HepG2 (cell line): ENCODE measurements at regions not wholly inside any gene's neighbourhood (a gene's known extent, or its start where the extent isn't known, plus 50 kb on each side); places are given as distances from the start of the nearest gene placed in this dataset.

Experiments used
- ATAC-seq: fragments of 200-7000 bp; cut with Tn5 transposase; 3 replicates; pipeline ENCODE4 v1.9.1; 2020; ENCODE audit warnings: mild to moderate bottlenecking, moderate library complexity
- BruUV-seq: library from RNA; stranded (reverse); fragments of 400-500 nt; replicated peaks from 2 replicates; lab custom pipeline; 2021; lab: Mats Ljungman, UMichigan
- CTCF ChIA-PET: fragments of 300-600 bp; formaldehyde crosslinking; extraction: SDS; loops from one replicate; lab custom pipeline; 2021; ENCODE audit warnings: low total read pairs, inconsistent platforms, low intra/inter-chr PET ratio; lab: Yijun Ruan, JAX
- POLR2A ChIA-PET: fragments of 350-600 bp; sonication (Branson Sonifier 250); formaldehyde crosslinking; loops from one replicate; lab custom pipeline; 2020; ENCODE audit warnings: antibody characterized with exemption, inconsistent platforms; lab: Yijun Ruan, JAX
- DNase-seq: peaks from one replicate; pipeline ENCODE4 v3.0.0-alpha.2; 2015; ENCODE audit warnings: low spot score
- FAIRE-seq: peaks from 3 replicates; lab custom pipeline; 2011; peaks lifted over from hg19 to GRCh38; lab: Jason Lieb, UNC
- H2AFZ ChIP-seq: one replicate; pipeline ENCODE4 v1.6.1; 2011; ENCODE audit warnings: low read length, inconsistent platforms
- H3K27ac ChIP-seq: fragments of 300-600 bp; 3 replicates; pipeline ENCODE4 v1.8.0; 2011; ENCODE audit warnings: mixed run types, mild to moderate bottlenecking, mixed read lengths, low read length, inconsistent platforms; ENCODE audit not compliant: insufficient read depth; ENCODE audit errors: extremely low read length
- H3K27me3 ChIP-seq, 2 experiments: fragments of 200-600 bp in 1 of 2; 2 replicates in 1 of 2; 3 replicates in 1 of 2; pipeline versions ENCODE4 v1.6.0 to v1.8.0; 2011; ENCODE audit warnings: low read length in 2 of 2, mild to moderate bottlenecking in 2 of 2, moderate library complexity in 2 of 2, inconsistent platforms in 1 of 2; ENCODE audit not compliant: insufficient read depth in 2 of 2, control insufficient read depth in 1 of 2
- H3K36me3 ChIP-seq, 2 experiments: fragments of 200-600 bp in 1 of 2; replicated peaks in 1 of 2; 2 replicates in 1 of 2; 3 replicates in 1 of 2; pipeline versions ENCODE4 v1.5.1 to v1.8.0; 2011; ENCODE audit warnings: low read length in 2 of 2, inconsistent platforms in 1 of 2; ENCODE audit not compliant: insufficient read depth in 2 of 2, control insufficient read depth in 1 of 2
- H3K4me1 ChIP-seq: 2 replicates; pipeline ENCODE4 v1.5.1; 2012; ENCODE audit warnings: low read length, inconsistent platforms; ENCODE audit not compliant: insufficient read depth
- H3K4me2 ChIP-seq: 2 replicates; pipeline ENCODE4 v1.6.0; 2011; ENCODE audit warnings: low read depth, low read length, inconsistent platforms
- H3K4me3 ChIP-seq, 3 experiments: fragments of 200-600 bp in 1 of 3; sonication (generic), shearing (Covaris generic) in 1 of 3; replicated peaks in 1 of 3; 2 replicates each; pipeline ENCODE4 v1.5.1; 2011 to 2016; ENCODE audit warnings: low read length in 3 of 3, inconsistent platforms in 2 of 3, low read depth in 2 of 3, mild to moderate bottlenecking in 2 of 3, control low read depth in 1 of 3, mixed read lengths in 1 of 3; ENCODE audit not compliant: insufficient read depth in 1 of 3
- H3K79me2 ChIP-seq: one replicate; pipeline ENCODE4 v1.6.1; 2011; ENCODE audit warnings: low read length, inconsistent platforms; ENCODE audit not compliant: insufficient read depth
- H3K9ac ChIP-seq: 2 replicates; pipeline ENCODE4 v1.6.0; 2011; ENCODE audit warnings: mild to moderate bottlenecking, low read depth, low read length, inconsistent platforms; ENCODE audit not compliant: insufficient read depth
- H3K9me3 ChIP-seq: 2 replicates; pipeline ENCODE4 v1.5.1; 2012; ENCODE audit warnings: mild to moderate bottlenecking, low read length
- H4K20me1 ChIP-seq: 2 replicates; pipeline ENCODE4 v1.6.0; 2011; ENCODE audit warnings: inconsistent platforms, mild to moderate bottlenecking, low read length, moderate library complexity; ENCODE audit not compliant: insufficient read depth
- HNRNPH1 ChIP-seq: fragments of 200-400 bp; formaldehyde crosslinking; optimal IDR thresholded peaks from 2 replicates; pipeline ENCODE3; 2017; ENCODE audit warnings: mild to moderate bottlenecking, low read depth, low read length
- NKX3-1 ChIP-seq: sonication (generic); formaldehyde crosslinking; IDR thresholded peaks from 2 replicates; pipeline ENCODE4 v1.5.0; 2020; ENCODE audit warnings: missing genetic modification reagents
- SP4 ChIP-seq: sonication (generic); formaldehyde crosslinking; IDR thresholded peaks from 2 replicates; pipeline ENCODE4 v1.8.1; 2023; ENCODE audit warnings: mild to moderate bottlenecking, missing genetic modification reagents
- TAF1 ChIP-seq: sonication (generic); formaldehyde crosslinking; IDR thresholded peaks from 2 replicates; pipeline ENCODE4 v1.4.0; 2020; ENCODE audit warnings: missing genetic modification reagents
- ZBTB3 ChIP-seq: sonication (generic); formaldehyde crosslinking; IDR thresholded peaks from 2 replicates; pipeline ENCODE4 v1.4.0; 2020; ENCODE audit warnings: low read depth, mild to moderate bottlenecking, moderate library complexity, missing genetic modification reagents, borderline replicate concordance
- ZNF205 ChIP-seq: IDR thresholded peaks from 2 replicates; pipeline ENCODE4 v1.6.1; 2018; ENCODE audit warnings: missing biosample characterization, missing genetic modification reagents
- ZNF333 ChIP-seq: sonication (generic); formaldehyde crosslinking; IDR thresholded peaks from 2 replicates; pipeline ENCODE4 v1.4.0; 2020; ENCODE audit warnings: mild to moderate bottlenecking, missing genetic modification reagents, borderline replicate concordance
- ZNF784 ChIP-seq: sonication (generic); formaldehyde crosslinking; IDR thresholded peaks from 2 replicates; pipeline ENCODE4 v1.5.1; 2020; ENCODE audit warnings: missing genetic modification reagents, mild to moderate bottlenecking, borderline replicate concordance
- WGBS: methylation state at CpG from one replicate; pipeline ENCODE4 v1.1.6; 2017; ENCODE audit warnings: low lambda C conversion rate; 5-methylcytosine and 5-hydroxymethylcytosine counted together
- in situ Hi-C: cut with HindIII; loops from 2 replicates; pipeline ENCODE4 v1.10.0; 2017; ENCODE audit warnings: low pct_unique_long_range_greater_than_20kb; ENCODE audit not compliant: extremely low pct_ligation_motif_present
- intact Hi-C: fragments of 100-400 bp; cut with micrococcal nuclease; formaldehyde crosslinking; loops from one replicate; pipeline ENCODE4 v1.10.0; 2022; ENCODE audit not compliant: unreplicated experiment
- TF ChIP-seq, protein P1 (sequence below): sonication (generic); formaldehyde crosslinking; IDR thresholded peaks from 2 replicates; pipeline ENCODE4 v1.4.0; 2020; ENCODE audit warnings: low read depth, mild to moderate bottlenecking, missing genetic modification reagents

GRCh38 chrX:79482686-79483085 is 115.6 kb upstream of the ITM2A start:
- H4K20me1 ChIP-seq, result no peaks in the 10 kb centered on the region
- ChIA-PET POLR2A (no interaction called here), CTCF (no interaction called here)
- intact Hi-C loops (no loop called here), in situ Hi-C loops (no loop called here)
- H3K4me1 ChIP-seq, result no peaks in the 10 kb centered on the region
- no peaks in the 10 kb centered on the region for H3K79me2 ChIP-seq
- H3K9ac ChIP-seq, result no peak overlapping the region
- no peak for FAIRE-seq
- 3% methylated on average over 2 of the region's 7 CpGs for WGBS
- H3K4me2 ChIP-seq, result no peak overlapping the region
- TF ChIP-seq ZNF205, result no peak
- TF ChIP-seq NKX3-1 (CRISPR knock-in tag), result no peak
- no peak for TF ChIP-seq ZBTB3 (CRISPR knock-in tag)
- TF ChIP-seq SP4 (CRISPR knock-in tag), result no peak
- TF ChIP-seq TAF1 (CRISPR knock-in tag), result no peak
- no peak for TF ChIP-seq HNRNPH1
- no peak for TF ChIP-seq ZNF784 (CRISPR knock-in tag)
- BruUV-seq, result no TSS peak
- no peaks in the 10 kb centered on the region for H3K9me3 ChIP-seq
- no peak overlapping the region for H2AFZ ChIP-seq
- H3K4me3 ChIP-seq, result no peak overlapping the region
- ATAC-seq, result no peak
- no peaks in the 10 kb centered on the region for H3K27me3 ChIP-seq
- no peak overlapping the region for H3K27ac ChIP-seq
- no peak for DNase-seq
- no peaks in the 10 kb centered on the region for H3K36me3 ChIP-seq

GRCh38 chrX:79477691-79478090 is 110.6 kb upstream of the ITM2A start:
- no TSS peak for BruUV-seq
- no peaks in the 10 kb centered on the region for H4K20me1 ChIP-seq
- ChIA-PET CTCF (no interaction called here), POLR2A (no interaction called here)
- no peak overlapping the region for H2AFZ ChIP-seq
- H3K4me3 ChIP-seq, result no peak overlapping the region
- H3K27me3 ChIP-seq, result no peaks in the 10 kb centered on the region
- WGBS, result 5% methylated on average over 3 of the region's 3 CpGs
- no peak for DNase-seq
- H3K79me2 ChIP-seq, result no peaks in the 10 kb centered on the region
- intact Hi-C loops, result no loop called here
- H3K9me3 ChIP-seq, result no peaks in the 10 kb centered on the region
- no peak for FAIRE-seq
- H3K27ac ChIP-seq, result no peak overlapping the region
- H3K9ac ChIP-seq, result no peak overlapping the region
- H3K4me2 ChIP-seq, result no peak overlapping the region
- H3K36me3 ChIP-seq, result no peaks in the 10 kb centered on the region
- no peak for ATAC-seq
- TF ChIP-seq ZNF333 (CRISPR knock-in tag), result no peak
- TF ChIP-seq, protein P1, sequence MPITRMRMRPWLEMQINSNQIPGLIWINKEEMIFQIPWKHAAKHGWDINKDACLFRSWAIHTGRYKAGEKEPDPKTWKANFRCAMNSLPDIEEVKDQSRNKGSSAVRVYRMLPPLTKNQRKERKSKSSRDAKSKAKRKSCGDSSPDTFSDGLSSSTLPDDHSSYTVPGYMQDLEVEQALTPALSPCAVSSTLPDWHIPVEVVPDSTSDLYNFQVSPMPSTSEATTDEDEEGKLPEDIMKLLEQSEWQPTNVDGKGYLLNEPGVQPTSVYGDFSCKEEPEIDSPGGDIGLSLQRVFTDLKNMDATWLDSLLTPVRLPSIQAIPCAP (CRISPR knock-in tag), result no peak
- TF ChIP-seq, all 625 proteins: peak for 0
- no peaks in the 10 kb centered on the region for H3K4me1 ChIP-seq
- in situ Hi-C loops, result no loop called here
